ENCODE measurements at regions not wholly inside any gene's neighbourhood (a gene's known extent, or its start where the extent isn't known, plus 50 kb on each side); places are given as distances from the start of the nearest gene placed in this dataset.
A peak's percentile ranks its signal among the peaks of the same experiment; 100 is the strongest.

GRCh38 chr2:184507254-184507653 lies 91.1 kb upstream of the ZNF804A start:
- Histone ChIP-seq H3K36me3 (no peaks in the 10 kb centered on the region), H3K27ac (no peak overlapping the region), H3K9me3 (no peaks in the 10 kb centered on the region), H3K4me3 (no peak overlapping the region), H3K4me1 (no peaks in the 10 kb centered on the region), H3K27me3 (no peaks in the 10 kb centered on the region)
- intact Hi-C loops (cut with DNase I; ENCODE audit: low total_unique reads) = no loop called here
- DNase-seq = no peak
- TF ChIP-seq, protein P1, sequence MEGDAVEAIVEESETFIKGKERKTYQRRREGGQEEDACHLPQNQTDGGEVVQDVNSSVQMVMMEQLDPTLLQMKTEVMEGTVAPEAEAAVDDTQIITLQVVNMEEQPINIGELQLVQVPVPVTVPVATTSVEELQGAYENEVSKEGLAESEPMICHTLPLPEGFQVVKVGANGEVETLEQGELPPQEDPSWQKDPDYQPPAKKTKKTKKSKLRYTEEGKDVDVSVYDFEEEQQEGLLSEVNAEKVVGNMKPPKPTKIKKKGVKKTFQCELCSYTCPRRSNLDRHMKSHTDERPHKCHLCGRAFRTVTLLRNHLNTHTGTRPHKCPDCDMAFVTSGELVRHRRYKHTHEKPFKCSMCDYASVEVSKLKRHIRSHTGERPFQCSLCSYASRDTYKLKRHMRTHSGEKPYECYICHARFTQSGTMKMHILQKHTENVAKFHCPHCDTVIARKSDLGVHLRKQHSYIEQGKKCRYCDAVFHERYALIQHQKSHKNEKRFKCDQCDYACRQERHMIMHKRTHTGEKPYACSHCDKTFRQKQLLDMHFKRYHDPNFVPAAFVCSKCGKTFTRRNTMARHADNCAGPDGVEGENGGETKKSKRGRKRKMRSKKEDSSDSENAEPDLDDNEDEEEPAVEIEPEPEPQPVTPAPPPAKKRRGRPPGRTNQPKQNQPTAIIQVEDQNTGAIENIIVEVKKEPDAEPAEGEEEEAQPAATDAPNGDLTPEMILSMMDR (IDR thresholded peaks at IDR 0.05) = no peak

GRCh38 chr2:184517402-184517801 lies 80.9 kb upstream of the ZNF804A start:
- DNase-seq = no peak
- H3K27ac ChIP-seq = no peak overlapping the region
- intact Hi-C loops (cut with DNase I; ENCODE audit: low total_unique reads) = no loop called here

DNA sequence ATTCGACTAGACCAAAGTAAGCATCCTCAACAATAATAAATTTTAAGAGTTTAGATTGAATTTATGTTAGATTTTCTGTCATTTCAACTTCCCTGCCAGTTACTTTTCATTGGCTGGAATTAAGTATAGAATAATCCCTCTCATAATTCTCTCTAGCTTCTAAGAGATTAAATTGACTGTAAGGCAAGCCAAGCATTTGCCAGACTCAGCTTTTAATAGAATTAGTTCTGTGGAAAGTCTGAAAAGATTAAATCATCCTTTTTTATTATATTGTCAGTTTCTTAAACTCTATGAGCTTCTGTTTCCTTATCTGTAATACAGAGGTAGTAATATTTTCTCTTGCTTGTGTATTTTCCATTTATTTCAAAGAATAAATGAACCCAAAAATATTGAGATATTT lies 77.9 kb upstream of the ZNF804A start:
- H3K4me3 ChIP-seq = no peak overlapping the region
- H3K36me3 ChIP-seq = no peaks in the 10 kb centered on the region
- TF ChIP-seq, protein P1 (IDR thresholded peaks at IDR 0.05) = no peak
- H3K4me1 ChIP-seq = no peaks in the 10 kb centered on the region
- no peaks in the 10 kb centered on the region for H3K27me3 ChIP-seq
- H3K27ac ChIP-seq = no peak overlapping the region
- DNase-seq = no peak
- intact Hi-C loops (cut with DNase I; ENCODE audit: low total_unique reads) = no loop called here
- H3K9me3 ChIP-seq = no peaks in the 10 kb centered on the region

More at GRCh38 chr2:184517402-184517801, 80.9 kb upstream of the ZNF804A start:
- Histone ChIP-seq H3K36me3 (no peaks in the 10 kb centered on the region), H3K4me3 (no peak overlapping the region), H3K27me3 (no peaks in the 10 kb centered on the region), H3K9me3 (no peaks in the 10 kb centered on the region), H3K4me1 (no peaks in the 10 kb centered on the region)
- TF ChIP-seq, protein P1 (IDR thresholded peaks at IDR 0.05) = no peak

- no peak overlapping the region for H3K4me3 ChIP-seq
- DNase-seq = peak in 1 of 2 donors; percentile 41
- H3K27me3 ChIP-seq = no peaks in the 10 kb centered on the region
- TF ChIP-seq, protein P1 (IDR thresholded peaks at IDR 0.05) = no peak
- intact Hi-C loops (cut with DNase I; ENCODE audit: low total_unique reads) = no loop called here
- H3K9me3 ChIP-seq = peaks cover 5 to 15% (median 10%) of the 10 kb centered on the region in 3 donors
- no peaks in the 10 kb centered on the region for H3K36me3 ChIP-seq
- H3K4me1 ChIP-seq = no peaks in the 10 kb centered on the region
- no peak overlapping the region for H3K27ac ChIP-seq
Observed at GRCh38 chr2:184523732-184524131, 74.6 kb upstream of the ZNF804A start.

DNA sequence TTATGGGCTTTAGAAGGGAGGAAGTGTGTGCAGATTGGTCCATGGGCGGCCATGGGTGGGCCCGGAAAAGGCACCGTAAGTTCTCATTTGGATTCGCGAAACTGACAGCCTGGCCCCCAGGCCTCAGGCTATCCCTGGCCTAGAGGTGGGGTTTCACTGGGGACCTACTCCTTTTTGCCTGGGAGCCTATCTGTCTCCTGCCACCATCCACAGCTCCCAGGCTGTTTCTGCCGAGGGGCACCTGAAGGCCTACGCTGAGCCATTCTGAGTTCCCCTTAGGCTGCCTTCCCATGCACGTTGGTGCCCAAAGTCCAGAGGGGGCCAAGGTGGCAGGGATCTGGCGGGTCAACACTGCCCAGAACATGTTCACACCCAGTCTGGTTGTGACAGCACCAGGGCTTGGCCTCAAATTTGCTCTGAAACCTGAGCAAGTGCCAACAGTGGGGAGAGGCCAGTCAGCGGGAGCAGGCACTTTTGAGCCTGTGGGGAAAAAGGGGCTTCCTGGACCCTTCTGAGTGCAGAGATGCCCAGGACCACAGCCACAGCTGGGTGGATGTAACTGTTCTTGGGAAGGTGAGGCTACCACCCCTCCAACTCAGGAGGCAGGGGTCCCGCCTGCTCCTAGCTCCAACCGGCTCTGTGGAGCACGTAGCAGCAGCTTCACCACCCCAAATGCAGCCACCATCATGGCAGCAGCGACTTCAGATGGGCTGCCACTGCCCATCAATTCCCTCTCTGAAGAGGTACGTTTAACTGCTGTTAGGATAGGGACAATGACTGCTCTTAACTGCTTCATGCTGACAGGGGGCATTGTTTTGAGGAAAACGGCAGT lies 73.6 kb upstream of the ZNF804A start:
- H3K27ac ChIP-seq = no peak overlapping the region
- peak in 1 of 2 donors; percentile 29 for DNase-seq
- H3K9me3 ChIP-seq = peaks cover 5 to 22% (median 12%) of the 10 kb centered on the region in 3 donors
- no peaks in the 10 kb centered on the region for H3K4me1 ChIP-seq
- TF ChIP-seq, protein P1 (IDR thresholded peaks at IDR 0.05) = no peak
- no peak overlapping the region for H3K4me3 ChIP-seq
- no peaks in the 10 kb centered on the region for H3K36me3 ChIP-seq
- H3K27me3 ChIP-seq = no peaks in the 10 kb centered on the region
- intact Hi-C loops (cut with DNase I; ENCODE audit: low total_unique reads) = no loop called here

Measured in tibial artery (tissue), 4 donors.